ENCODE measurements at regions not wholly inside any gene's neighbourhood (a gene's known extent, or its start where the extent isn't known, plus 50 kb on each side); places are given as distances from the start of the nearest gene placed in this dataset.
A peak's percentile ranks its signal among the peaks of the same experiment; 100 is the strongest.
"Not testable (repeated sequence)": the region's sequence is repeated elsewhere in the genome, so short reads cannot be mapped to it uniquely, and the experiment has no call there.

DNA sequence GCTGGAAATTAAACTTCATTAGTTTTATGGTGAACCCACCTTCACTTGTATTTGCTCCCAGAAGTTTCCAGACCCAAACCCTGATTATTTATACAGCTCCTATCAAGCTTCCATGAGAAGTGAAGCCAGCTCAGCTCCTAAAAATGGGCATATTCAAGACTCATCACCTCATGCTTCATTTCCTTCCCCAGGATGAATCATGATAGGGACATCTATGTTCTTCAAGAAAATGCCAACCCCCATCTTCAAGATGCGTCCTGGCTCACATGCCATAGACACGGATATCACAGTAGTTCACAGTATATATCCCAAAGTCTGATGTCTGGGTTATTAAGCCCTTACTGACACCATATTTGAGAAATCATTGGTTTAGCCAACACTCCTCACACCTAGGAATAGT lies 217.6 kb downstream of the NPR3 start:
- no peak for DNase-seq (ENCODE audit: low spot score)

DNA sequence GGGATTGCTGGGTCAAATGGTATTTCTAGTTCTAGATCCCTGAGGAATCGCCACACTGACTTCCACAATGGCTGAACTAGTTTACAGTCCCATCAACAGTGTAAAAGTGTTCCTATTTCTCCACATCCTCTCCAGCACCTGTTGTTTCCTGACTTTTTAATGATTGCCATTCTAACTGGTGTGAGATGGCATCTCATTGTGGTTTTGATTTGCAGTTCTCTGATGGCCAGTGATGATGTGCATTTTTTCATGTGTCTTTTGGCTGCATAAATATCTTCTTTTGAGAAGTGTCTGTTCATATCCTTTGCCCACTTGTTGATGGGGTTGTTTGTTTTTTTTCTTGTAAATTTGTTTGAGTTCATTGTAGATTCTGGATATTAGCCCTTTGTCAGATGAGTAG lies 220.3 kb downstream of the NPR3 start:
- not testable (repeated sequence) for DNase-seq (ENCODE audit: low spot score)

GRCh38 chr5:32932241-32932935 lies 221.3 kb downstream of the NPR3 start:
- no peak for DNase-seq (ENCODE audit: low spot score)

- DNase-seq (ENCODE audit: low spot score) = no peak
These were observed 222.6 kb downstream of the NPR3 start for GRCh38 chr5:32933692-32934091.

GRCh38 chr5:32934529-32934928 lies 223.4 kb downstream of the NPR3 start:
- DNase-seq (ENCODE audit: low spot score) = no peak

GRCh38 chr5:32935283-32935682 lies 224.2 kb downstream of the NPR3 start:
- DNase-seq (ENCODE audit: low spot score) = no peak

DNA sequence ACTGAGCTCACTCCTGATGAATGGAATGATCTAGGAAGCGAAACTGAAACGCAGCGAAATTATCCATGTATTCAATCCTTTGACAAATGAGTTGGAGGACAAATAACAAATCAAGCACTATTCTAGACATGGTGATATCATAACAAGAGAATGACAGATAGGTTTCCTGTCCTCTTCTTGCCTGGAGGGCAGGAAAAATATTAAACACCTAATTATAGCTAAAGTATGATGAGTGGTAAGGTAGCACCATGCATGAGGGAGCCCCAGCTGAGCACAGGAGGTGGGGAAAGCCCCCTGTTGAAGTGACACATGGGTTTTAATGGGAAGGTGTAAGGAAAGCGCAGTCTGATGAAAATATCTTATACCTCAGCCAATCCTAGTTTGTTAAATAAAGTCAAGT lies 225.2 kb downstream of the NPR3 start:
- no peak for DNase-seq (ENCODE audit: low spot score)

GRCh38 chr5:32942225-32942989 lies 231.3 kb downstream of the NPR3 start:
- DNase-seq (ENCODE audit: low spot score) = peak; percentile 40

DNA sequence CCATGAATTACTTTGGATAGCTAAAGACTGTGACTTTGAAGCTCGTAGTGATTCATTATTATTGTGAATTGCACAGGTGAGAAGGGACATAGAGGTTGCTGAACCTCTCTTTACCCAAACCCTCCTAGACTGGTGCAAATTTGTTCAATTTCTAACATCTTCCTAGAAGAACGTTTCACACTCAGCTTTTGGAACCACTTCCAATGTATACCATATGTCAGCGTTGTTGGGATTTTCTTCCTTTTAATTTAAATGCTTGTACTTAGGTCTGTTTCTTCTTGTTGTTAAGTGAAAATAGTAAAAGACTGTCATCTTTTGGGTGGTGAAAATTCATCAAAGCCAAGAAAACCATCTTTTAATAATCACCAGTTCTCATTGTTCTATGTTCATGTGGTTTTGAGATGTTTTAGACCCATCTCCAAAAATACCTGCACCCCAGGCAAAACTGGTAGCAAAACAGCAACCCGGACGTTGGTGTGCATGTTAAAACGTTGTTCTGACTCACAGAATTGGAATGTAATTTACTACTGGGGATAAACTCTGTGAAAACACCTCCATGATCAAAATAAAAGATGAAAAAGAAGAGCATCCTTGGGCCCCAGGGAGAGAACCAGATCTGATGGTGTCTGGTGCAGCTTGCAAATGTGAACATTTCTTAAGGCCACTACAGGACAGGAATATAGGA lies 238.3 kb downstream of the NPR3 start:
- no peak for DNase-seq (ENCODE audit: low spot score)

DNA sequence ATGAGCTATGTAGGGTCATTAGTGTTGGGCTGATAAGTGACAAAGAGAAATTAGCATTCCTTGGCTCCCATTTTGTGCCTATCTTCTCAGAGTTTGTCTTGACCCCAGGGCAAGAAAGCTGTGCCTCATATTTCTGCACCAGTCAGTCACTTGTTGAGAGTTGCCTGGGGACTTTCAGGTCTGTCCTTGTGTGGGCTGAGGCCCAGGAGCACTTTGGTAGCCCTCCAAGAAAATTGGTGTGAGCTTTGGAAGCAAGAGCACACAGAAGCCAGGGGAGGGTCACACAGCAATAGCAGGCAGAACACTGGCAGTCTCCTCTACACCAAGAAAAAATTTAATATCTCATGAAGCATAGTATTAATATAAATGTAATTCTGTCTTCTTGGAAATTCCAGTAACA lies 239.9 kb downstream of the NPR3 start:
- no peak for DNase-seq (ENCODE audit: low spot score)

- DNase-seq (ENCODE audit: low spot score) = no peak
These were observed 240.8 kb downstream of the NPR3 start for GRCh38 chr5:32951878-32952277.

GRCh38 chr5:32952421-32952820 lies 241.3 kb downstream of the NPR3 start:
- DNase-seq (ENCODE audit: low spot score) = not testable (repeated sequence)

DNA sequence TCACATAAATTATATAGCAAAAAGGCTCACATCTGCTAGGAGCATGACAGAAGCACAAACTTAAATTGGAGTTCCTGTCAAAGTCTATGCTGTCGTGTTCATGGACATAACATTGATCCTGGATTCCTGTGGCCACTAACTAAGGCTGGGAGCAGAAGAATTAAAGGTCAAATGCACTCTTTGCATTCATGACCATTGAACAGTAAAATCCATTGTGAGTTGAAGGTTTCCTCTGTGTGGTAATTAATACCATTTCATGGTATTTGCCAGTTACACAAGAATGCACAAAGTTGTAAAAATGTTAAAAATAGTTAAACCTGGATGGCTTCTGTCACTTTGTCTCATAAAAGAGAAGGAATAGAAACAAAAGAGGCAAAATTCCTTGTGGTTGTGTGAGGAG lies 242.6 kb downstream of the NPR3 start:
- DNase-seq (ENCODE audit: low spot score) = no peak

GRCh38 chr5:32955814-32956213 lies 244.7 kb downstream of the NPR3 start:
- DNase-seq (ENCODE audit: low spot score) = no peak

- DNase-seq (ENCODE audit: low spot score) = no peak
These were observed 249.4 kb downstream of the NPR3 start for GRCh38 chr5:32960340-32961058.

- DNase-seq (ENCODE audit: low spot score) = no peak
These were observed 249.9 kb downstream of the NPR3 start for GRCh38 chr5:32961059-32961415.

- no peak for DNase-seq (ENCODE audit: low spot score)
These were observed 253.1 kb downstream of the NPR3 start for GRCh38 chr5:32964261-32964660.

DNA sequence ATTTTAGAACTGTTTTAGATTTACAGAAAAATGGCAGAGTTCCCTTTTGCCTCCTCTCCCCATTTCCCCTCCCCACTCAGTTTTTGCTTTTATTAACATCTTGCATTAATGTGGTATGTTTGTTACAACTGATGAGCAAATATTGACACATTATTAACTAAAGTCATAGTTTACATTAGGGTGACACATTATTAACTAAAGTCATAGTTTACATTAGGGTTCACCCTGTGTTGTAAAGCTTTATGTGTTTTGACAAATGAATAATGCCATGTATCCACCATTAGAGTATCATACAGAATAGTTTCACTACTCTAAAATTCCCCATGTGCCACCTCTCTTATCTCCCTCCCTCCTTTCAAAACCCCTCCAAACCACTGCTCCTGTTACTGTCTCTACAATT lies 262.5 kb downstream of the NPR3 start:
- DNase-seq (ENCODE audit: low spot score) = no peak

DNA sequence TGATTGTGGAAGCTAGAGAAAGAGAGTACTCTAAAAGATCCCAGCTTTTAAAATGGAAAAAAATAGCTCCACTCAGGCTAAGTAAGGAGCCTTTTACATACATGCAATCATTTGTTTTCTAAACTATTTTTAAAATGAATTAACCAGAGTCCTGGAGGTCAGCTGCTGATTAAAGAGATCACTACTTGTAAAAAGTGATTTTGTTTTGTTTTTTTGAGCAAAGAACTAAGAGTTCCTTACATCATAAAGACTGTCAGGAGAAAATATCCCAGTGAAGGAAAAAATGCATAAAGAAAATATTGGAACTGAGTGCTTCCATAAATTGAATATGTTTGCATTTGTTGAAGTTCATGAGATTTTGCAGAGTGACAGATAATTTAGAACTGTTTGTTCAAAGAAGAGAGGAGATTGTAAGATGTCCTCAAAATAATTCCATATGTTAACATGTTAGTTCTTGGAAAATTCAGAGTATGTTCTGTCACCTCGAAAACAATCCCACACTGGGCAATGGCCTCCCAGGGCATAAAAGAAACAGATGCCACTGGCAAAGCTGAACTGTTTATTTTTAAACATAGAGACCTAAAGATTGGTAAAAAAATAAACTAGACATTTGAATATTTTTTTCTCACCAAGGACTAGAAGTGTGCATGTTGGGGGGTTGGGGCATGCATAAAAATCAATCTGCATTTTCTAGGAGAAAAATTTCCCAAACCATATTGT lies 264.7 kb downstream of the NPR3 start:
- DNase-seq (ENCODE audit: low spot score) = no peak

- DNase-seq (ENCODE audit: low spot score) = no peak
These were observed 269.9 kb downstream of the NPR3 start for GRCh38 chr5:32981061-32981460.

DNA sequence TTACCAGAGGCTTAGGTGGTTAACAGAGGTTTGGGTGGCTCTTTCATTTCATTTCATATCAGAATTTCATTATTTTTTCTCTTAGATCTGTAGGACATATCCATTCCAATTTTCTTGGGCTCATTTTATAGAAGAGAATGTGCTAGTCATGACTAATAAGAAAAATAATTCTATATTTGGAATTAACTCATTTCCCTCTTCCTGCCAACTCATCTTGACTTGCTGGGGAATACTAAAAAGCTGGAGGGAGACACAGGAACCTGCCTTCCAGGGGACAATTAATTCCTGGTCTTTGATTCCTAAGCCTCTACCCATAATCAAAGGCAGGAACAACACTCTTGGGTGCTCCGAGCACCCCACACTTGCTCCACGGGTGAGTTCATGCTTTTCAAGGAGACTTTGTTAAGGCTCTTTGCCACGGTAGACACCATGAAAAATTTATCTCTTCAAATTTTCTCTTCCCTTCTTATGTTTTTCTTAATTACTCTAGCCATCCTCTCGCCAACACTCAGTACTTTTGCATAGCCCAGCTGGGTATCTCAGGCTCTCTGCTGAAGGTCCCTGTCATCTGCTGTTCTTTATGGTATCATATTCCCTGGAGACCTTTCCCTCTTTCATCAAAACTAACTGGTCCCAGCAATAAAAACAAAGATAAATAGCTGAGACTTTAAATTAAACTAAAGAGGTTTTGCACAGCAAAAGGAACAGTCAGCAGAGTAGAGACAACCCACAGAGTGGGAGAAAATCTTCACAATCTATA lies 273.9 kb downstream of the NPR3 start:
- no peak for DNase-seq (ENCODE audit: low spot score)
